ENCODE measurements at regions not wholly inside any gene's neighbourhood (a gene's known extent, or its start where the extent isn't known, plus 50 kb on each side); places are given as distances from the start of the nearest gene placed in this dataset.

DNA sequence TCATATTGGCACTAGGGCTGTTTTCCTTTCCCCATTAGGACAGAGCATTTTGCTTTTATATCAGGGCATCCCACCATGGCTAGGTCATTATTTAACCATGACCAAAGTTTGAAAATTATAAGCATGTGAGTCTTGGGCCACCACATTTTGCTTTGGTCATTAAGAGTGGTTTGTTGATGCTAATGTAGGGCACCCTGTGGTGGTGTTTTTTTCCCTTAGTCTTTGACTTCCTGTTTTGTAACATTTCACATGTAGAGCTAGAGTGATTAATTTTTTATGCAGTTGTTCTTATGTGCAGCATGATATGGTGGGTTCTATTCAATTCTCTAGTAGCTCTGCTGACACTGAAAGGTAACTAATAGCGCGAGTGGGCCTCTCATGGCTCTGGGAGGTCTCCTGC lies 249.6 kb upstream of the ROBO1 start:
- 100% methylated on average over 2 of the region's 2 CpGs for WGBS
- Histone ChIP-seq H3K4me1 (replicated peaks) (no peaks in the 10 kb centered on the region), H3K27me3 (replicated peaks; ENCODE audit: insufficient read depth) (no peaks in the 10 kb centered on the region), H3K9me3 (no peaks in the 10 kb centered on the region), H3K27ac (no peak overlapping the region), H3K4me3 (no peak overlapping the region), H3K36me3 (no peaks in the 10 kb centered on the region)
- TF ChIP-seq POLR2A (IDR thresholded peaks at IDR 0.05): no peak
- intact Hi-C loops (cut with DNase I): no loop called here
- DNase-seq (ENCODE audit: low spot score): no peak

- no peak for DNase-seq (ENCODE audit: low spot score)
- 79% methylated on average over 5 of the region's 5 CpGs for WGBS
- no peak for TF ChIP-seq CTCF (IDR thresholded peaks at IDR 0.05)
- H3K4me1 ChIP-seq (replicated peaks): no peaks in the 10 kb centered on the region
- H3K9me3 ChIP-seq: no peaks in the 10 kb centered on the region
- H3K27me3 ChIP-seq (replicated peaks; ENCODE audit: insufficient read depth): no peaks in the 10 kb centered on the region
- no peak overlapping the region for H3K4me3 ChIP-seq
- intact Hi-C loops (cut with DNase I): no loop called here
- no peak overlapping the region for H3K27ac ChIP-seq
- no peaks in the 10 kb centered on the region for H3K36me3 ChIP-seq
Measured at GRCh38 chr3:80014576-80014975, 246.8 kb upstream of the ROBO1 start.

DNA sequence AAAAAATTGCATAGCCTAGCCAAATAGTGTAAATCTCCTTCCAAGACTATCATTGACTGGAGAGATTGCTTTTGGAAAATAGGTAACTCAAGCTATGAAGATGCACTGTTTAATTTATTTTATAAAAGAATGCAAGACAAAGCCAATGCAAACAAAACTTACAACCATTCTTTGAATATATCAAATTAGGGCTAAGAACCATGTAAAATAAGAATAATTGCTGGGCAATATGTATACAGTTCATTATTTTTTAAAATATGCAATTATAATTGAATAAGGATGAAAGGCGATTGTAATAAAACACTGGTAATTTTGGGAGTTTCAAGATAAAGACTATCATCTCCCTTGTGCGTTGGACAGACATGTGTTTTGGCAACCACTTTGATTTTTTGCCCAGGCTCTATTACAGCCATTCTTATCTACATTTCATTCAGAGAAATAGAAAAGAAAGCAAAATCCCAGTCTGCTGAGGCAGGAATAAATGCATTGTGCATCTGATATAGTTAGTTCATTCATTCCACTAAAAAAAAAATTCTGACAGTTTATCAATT lies 242.3 kb upstream of the ROBO1 start:
- no peak for DNase-seq (ENCODE audit: low spot score)
- Histone ChIP-seq H3K27me3 (replicated peaks; ENCODE audit: insufficient read depth) (no peaks in the 10 kb centered on the region), H3K4me3 (no peak overlapping the region), H3K9me3 (no peaks in the 10 kb centered on the region), H3K4me1 (replicated peaks) (no peaks in the 10 kb centered on the region), H3K27ac (no peak overlapping the region), H3K36me3 (no peaks in the 10 kb centered on the region)
- TF ChIP-seq CTCF (IDR thresholded peaks at IDR 0.05): no peak
- no peak for TF ChIP-seq POLR2AphosphoS5 (IDR thresholded peaks at IDR 0.05)
- TF ChIP-seq POLR2A (IDR thresholded peaks at IDR 0.05): no peak
- 54% methylated on average over 2 of the region's 2 CpGs for WGBS
- intact Hi-C loops (cut with DNase I): no loop called here

DNA sequence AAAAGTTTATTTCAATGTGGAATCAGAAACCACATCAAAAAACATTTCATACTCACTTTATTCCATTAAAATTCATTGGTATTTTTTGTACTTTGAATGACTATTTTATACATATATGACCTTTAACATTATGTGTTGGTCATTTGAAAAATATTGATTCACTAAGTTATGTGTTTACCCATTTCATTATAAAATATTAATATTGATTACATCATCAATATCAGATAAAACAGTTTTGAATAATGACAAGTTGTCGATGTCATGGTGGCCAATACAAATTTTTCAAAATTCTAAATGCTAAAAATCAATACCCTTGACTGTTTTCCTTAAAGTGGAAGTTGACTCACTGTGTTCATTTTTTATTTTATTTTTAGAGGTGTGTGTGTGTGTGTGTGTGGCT lies 239.7 kb upstream of the ROBO1 start:
- H3K27me3 ChIP-seq (replicated peaks; ENCODE audit: insufficient read depth): no peaks in the 10 kb centered on the region
- 98% methylated on average over 1 of the region's 1 CpG for WGBS
- DNase-seq (ENCODE audit: low spot score): no peak
- H3K36me3 ChIP-seq: no peaks in the 10 kb centered on the region
- intact Hi-C loops (cut with DNase I): no loop called here
- H3K4me1 ChIP-seq (replicated peaks): no peaks in the 10 kb centered on the region
- no peak for TF ChIP-seq POLR2A (IDR thresholded peaks at IDR 0.05)
- TF ChIP-seq POLR2AphosphoS5 (IDR thresholded peaks at IDR 0.05): no peak
- TF ChIP-seq CTCF (IDR thresholded peaks at IDR 0.05): no peak
- no peak overlapping the region for H3K4me3 ChIP-seq
- no peaks in the 10 kb centered on the region for H3K9me3 ChIP-seq
- H3K27ac ChIP-seq: no peak overlapping the region

DNA sequence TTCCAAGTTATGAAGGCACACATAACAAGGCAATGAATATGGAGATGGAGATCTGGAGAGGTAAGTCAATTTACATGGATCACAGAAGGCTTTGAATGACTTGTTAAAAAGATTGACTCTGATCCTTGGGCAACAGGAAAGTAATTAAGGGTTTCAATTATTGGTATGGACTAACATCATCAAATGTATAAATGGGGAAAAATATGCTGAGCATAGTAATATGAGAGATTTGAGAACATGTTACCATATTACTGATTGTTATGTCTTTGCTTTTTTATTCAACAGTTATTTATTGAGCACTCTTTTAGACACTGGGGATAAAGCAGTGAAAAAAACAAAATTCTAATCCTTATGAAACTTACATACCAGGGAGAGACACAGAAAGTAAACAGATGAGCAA lies 238.5 kb upstream of the ROBO1 start:
- DNase-seq (ENCODE audit: low spot score): no peak
- Histone ChIP-seq H3K9me3 (no peaks in the 10 kb centered on the region), H3K4me3 (no peak overlapping the region), H3K4me1 (replicated peaks) (no peaks in the 10 kb centered on the region), H3K36me3 (no peaks in the 10 kb centered on the region), H3K27me3 (replicated peaks; ENCODE audit: insufficient read depth) (no peaks in the 10 kb centered on the region), H3K27ac (no peak overlapping the region)
- TF ChIP-seq POLR2AphosphoS5 (IDR thresholded peaks at IDR 0.05) (no peak), CTCF (IDR thresholded peaks at IDR 0.05) (no peak), POLR2A (IDR thresholded peaks at IDR 0.05) (no peak)
- intact Hi-C loops (cut with DNase I): no loop called here

All from prostate gland (tissue), 2 donors.